K562 (cell line): ENCODE measurements at regions not wholly inside any gene's neighbourhood (a gene's known extent, or its start where the extent isn't known, plus 50 kb on each side); places are given as distances from the start of the nearest gene placed in this dataset.

ENCODE experiments used
- BMI1 ChIP-seq: fragments of 150-350 bp; IDR thresholded peaks from 2 replicates; pipeline ENCODE4 v1.6.1; 2014; ENCODE audit warnings: low read length
- GATA2 ChIP-seq: sonication (generic); formaldehyde crosslinking; IDR thresholded peaks from 2 replicates; pipeline ENCODE4 v1.4.0; 2020; ENCODE audit warnings: mild to moderate bottlenecking, missing genetic modification reagents
- HINFP ChIP-seq: fragments of 450-650 bp; conservative IDR thresholded peaks from 2 replicates; pipeline ENCODE4 v1.6.1; 2016; ENCODE audit warnings: missing genetic modification characterization, low read depth, mild to moderate bottlenecking, control low read depth, missing compliant biosample characterization
- HNRNPUL1 ChIP-seq: fragments of 200-400 bp; formaldehyde crosslinking; IDR thresholded peaks from 2 replicates; pipeline ENCODE4 v1.6.1; 2017; ENCODE audit warnings: low read length
- MEF2A ChIP-seq: IDR thresholded peaks from 2 replicates; pipeline ENCODE4 v1.6.1; 2011; ENCODE audit warnings: low read depth, mild to moderate bottlenecking, low read length, moderate library complexity; ENCODE audit not compliant: control insufficient read depth
- NR0B1 ChIP-seq: fragments of 450-650 bp; IDR thresholded peaks from one replicate; pipeline ENCODE4 v1.6.1; 2018; ENCODE audit warnings: mild to moderate bottlenecking, moderate library complexity; ENCODE audit not compliant: partially characterized antibody
- POLR2A ChIP-seq: fragments of 450-650 bp; conservative IDR thresholded peaks from 2 replicates; pipeline ENCODE4 v1.6.1; 2016
- RAD21 ChIP-seq, 2 experiments: fragments of 250-450 bp in 1 of 2; fragments of 450-650 bp in 1 of 2; sonication (Bioruptor Pico) in 1 of 2; formaldehyde crosslinking in 1 of 2; IDR thresholded peaks in 1 of 2; conservative IDR thresholded peaks in 1 of 2; 2 replicates each; pipeline versions ENCODE4 v1.4.0 to v1.8.0; 2020 to 2022; ENCODE audit warnings: mild to moderate bottlenecking in 2 of 2, moderate library complexity in 1 of 2

DNA sequence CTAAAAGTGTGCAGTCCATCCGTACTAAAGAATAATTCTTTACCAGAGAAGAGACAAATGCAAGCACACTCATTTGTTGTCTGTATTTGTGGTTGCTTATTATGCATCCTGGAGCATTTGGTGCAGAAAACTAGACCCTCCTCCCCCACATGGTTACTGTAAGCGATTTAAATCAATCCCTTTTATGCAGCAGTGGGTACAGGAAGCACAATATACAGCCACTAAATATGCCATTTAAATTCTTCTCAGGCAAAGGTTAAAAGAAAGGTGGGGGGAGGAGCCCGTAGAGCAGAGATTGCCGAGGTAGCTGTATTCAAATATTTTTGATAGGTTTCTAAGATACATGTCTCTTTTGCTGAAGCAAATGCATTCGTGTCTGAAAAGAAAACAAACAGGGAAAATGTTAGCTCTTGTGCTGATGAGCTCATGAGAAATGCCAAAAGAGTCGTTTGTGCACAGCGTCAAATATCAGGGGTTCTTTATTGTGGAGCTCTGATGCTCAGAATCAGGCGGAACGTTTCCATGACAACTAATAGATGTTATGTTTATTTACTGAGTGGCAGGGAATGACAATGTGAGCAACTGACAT is 131.3 kb upstream of the NPVF start:
- no peak for TF ChIP-seq BMI1
- TF ChIP-seq HINFP (tag) = no peak
- no peak for TF ChIP-seq GATA2
- TF ChIP-seq MEF2A = no peak
- TF ChIP-seq NR0B1 = no peak
- TF ChIP-seq HNRNPUL1 = no peak
- no peak for TF ChIP-seq RAD21 (CRISPR knock-in tag; conservative IDR thresholded peaks at IDR 0.05 in 1 of 2, IDR thresholded peaks at IDR 0.05 in 1 of 2)
- TF ChIP-seq POLR2A = no peak
